Stimulated activated CD8-positive, alpha-beta memory T cell treated with anti-CD3 and anti-CD28 coated beads, Interleukin-15, amount 100 ng/mL, for 4 hours (primary cell): ENCODE measurements at regions not wholly inside any gene's neighbourhood (a gene's known extent, or its start where the extent isn't known, plus 50 kb on each side); places are given as distances from the start of the nearest gene placed in this dataset.
"Not testable (repeated sequence)": the region's sequence is repeated elsewhere in the genome, so short reads cannot be mapped to it uniquely, and the experiment has no call there.

Source experiments
- DNase-seq, 2 donors: peaks; one replicate each; pipeline ENCODE4 v3.0.0-alpha.2; 2020; ENCODE audit warnings: low read depth in 2 of 2

DNA sequence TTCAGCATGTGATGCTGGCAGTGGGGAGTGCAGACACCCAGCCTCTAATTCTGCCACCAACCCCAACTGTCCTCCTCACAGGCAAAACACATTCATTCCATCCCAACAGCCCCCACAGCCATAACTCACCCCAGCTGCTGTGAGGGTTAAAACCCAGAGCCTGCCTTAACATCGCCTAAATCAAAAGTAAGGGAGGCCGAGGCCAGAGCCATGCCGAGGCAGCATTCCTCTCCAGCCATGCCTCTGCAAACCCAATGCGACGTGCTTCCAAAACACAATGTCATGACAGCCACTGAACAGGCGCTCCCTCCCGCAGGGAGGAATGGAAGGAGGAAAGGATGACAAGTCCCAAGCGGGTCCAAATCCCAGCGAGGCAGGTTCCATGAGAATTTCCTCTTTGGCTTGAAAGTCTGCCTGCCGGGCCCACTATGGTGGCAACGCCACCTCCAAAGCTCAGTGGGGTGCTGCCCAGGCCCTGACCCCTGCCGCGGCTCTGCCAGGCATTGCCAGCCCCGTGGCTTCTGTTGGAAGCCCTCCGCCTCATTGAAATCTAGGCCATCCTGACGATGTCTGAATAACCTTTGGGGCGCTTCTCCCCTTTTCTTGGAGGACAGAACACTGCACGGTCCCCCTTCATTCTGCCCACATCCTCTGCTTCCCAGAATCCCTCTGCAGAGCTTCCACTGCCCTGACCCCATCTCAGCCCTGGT lies 472.3 kb downstream of the BRD1 start:
- DNase-seq = no peak

DNA sequence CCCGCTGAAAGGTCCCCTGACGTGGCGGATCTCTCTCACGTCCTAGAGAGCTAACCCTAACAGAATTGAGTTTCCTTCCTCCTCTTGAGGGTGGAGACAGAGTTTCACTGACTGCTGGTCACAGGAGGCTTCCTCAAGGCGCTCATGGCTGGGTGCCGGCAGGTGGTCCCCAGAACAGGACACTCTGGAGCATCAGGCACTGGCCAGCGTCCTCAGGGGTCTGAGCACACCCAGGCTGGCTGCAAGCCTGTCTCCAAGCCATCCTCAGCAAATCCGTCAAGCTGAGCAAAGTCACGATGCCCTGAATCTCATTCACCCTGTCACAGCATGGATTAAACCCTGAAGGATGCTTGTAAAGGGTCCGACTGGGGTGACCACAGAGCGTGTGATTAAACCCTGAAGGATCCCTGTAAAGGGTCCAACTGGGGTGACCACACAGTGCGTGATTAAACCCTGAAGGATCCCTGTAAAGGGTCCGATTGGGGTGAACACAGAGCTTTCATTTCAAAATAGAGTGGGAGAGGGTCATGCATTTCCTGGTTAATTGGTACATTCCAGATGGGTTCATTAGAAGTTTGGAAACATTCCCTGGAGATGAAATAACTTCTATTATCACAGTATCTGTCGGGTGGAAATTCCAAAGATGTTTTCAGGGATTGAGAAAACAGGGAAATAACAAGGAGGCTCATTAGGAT lies 473.0 kb downstream of the BRD1 start:
- DNase-seq = no peak

DNA sequence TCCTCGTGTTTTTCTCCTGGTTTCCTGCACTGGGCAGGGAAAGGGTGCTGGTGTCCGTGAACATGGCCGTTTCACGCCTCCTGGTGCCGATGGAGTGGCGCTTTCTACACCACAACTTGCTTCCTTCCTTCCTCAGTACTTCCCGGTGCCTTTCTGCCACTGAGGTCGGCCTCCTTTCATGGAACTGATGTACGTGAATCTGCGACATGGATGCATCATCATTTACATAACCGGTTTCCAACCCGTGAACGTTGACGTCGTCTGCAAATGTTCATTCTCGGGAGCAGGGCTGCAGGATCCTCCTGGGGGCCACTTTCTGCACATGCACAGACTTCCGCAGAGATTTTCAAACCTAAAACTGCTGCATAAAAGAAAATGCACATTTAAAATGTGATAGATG lies 474.4 kb downstream of the BRD1 start:
- no peak for DNase-seq

DNA sequence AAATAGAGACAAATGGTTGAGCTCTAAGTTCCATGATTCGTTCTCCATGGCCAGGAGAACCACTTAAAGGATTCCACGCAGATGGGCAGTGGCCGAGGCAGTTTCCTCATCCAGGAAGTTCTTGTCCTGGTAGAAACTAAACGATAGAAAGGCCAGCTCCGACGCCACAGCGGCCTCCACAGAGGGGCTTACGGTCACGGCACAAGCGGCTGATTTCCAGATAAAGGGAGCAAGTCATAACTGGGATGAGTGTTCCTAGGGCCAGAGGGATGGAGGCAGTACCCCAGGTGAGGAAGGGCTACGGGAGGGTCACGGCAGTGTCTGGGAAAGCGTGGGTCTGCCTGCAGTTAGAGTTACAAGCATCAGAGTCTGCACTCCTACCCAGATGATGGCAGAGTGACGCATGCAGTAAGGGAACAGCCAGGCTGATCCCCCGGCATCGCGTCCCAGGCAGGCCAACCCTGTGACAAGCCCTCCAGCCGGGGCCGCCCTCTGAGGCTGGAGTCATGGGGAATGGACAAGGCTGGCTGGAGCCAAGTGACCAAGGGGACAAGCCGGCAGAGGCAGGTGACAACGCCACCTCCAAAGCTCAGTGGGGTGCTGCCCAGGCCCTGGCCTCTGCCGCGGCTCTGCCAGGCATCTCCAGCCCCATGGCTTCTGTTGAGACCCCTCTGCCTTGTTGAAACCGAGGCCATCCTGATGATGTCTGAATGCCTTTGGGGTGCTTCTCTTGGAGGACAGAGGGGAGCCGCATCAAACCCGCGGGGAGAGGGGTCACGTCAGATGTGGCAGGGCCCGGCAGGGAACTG lies 475.1 kb downstream of the BRD1 start:
- DNase-seq = no peak

DNA sequence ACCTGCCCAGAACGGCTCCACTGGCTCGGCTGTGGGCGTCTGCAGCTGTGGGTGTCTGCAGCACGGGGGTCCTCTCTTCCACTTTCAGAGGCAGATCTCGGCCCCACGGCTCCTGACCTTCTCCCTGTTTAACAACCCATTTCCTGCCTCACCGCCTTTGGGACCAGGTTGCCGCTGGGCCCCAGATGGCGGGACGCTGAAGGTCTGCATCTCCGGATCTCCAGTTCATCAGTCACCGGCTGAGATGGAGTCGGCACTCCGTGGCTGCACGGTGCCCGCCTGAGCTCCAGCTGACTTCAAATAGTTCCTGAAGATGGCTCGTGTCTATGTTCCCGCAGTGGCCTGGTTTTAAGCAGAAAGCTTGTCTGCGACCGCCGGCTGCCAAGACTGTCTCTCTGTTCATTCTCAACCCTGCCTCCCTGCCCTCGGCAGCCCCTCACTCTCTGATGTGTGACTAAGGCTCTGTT lies 475.9 kb downstream of the BRD1 start:
- no peak for DNase-seq

DNA sequence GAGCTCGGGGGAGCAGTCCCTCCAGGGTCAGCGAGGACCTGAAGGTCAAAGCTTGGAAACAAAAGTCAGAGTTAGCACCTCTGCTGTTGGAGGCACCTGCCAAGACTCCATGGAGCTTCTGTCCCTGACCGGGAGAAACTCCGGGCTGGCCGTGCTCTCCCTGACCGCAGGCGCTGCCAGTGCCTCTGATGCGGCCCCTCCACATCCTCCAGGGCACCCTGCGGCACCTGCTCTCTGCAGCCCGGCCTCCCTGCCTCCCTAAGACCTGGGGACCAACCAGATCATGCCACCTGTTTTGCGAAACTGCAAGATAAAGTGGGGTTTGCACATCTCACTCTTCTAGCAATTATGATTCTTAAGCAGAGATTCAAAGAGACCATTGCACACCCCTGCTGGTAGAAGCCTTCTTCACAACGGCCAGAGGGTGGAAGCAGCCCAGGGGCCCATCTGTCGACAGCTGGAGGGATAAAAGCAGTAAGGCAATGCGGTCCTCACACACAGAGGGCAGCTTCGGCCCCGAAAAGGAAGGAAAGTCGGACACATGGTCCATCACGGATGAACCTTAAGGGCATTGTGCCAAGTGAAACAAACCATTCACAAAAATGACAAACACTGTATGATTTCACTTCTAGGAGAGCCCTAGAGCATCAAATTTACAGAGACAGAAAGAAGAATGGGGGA lies 477.1 kb downstream of the BRD1 start:
- no peak for DNase-seq

DNA sequence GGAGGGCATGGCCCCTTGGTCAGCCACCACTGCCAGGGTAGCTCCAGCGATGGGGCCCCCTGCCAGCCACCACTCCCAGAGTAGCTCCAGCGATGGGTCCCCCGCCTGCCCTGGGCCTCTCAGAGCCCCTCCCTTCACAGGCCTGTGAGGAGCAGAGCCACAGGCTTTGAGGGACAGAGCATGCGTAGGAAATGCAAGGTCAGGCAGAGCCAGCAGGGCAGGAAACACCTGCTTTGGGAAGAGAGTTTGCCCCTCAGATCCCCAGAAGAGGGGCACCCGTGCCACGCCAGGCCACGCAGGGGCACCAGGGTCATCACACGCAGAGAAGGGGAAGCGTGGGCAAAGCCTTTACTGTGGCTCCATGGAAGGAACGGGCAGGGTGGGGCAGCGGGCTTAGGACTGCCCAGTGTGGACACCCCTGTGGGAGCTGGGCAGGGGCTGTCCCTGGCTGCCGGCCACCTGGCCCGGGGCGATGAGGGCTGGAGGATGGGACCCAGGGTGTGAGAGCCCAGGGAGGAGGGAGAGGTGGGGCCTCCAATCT lies 477.8 kb downstream of the BRD1 start:
- no peak for DNase-seq

DNA sequence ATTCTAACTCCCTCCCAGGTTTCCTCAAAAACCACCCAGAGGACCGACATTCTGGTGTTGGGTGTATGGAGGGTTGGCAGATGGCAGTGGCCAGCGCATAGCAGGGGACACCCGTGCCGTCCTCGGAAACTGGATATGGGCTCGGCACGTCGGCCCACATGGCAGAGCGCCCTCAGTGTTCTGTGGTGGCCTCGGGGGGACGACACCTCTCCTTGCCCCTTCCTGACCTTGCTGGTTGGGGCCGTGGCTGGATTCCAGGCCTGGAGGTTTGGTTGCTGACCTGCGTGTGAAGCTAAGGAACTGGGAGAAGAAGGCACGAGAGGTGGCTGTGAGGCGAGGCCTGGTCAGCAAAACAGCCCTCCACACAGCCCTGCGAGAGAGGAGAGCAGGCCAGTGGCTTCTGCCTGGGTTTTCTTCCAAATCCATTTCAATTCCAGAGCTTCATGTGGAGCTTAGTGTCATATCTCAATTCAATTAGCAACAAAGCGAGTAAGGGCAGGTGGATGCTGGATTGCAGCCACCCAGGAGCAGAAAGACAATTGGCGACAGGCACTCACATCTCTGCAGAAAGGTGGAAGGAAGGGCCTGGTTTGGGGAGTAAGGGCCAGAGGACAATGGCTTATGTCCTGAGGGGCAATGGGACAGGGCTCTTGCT lies 478.4 kb downstream of the BRD1 start:
- no peak for DNase-seq

DNA sequence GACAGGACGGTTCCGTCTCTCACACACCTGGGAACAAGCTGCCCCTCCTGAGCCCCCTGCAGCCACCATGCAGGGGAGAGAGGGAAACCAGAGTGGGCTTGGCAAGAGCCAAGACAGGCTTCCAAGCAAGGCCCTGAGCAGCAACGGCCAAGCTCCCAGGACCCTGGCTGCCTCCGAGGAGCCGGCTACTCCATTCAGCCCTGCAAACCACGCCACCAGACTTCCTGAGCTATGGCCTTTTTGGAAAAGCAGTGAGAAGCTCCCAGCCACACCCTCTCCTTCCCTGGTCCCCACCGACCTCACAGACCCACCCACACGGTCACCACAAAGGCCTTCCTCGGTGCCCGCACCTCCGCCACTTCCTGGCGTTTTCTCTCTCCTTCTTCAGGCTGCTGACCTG lies 479.0 kb downstream of the BRD1 start:
- DNase-seq = no peak

DNA sequence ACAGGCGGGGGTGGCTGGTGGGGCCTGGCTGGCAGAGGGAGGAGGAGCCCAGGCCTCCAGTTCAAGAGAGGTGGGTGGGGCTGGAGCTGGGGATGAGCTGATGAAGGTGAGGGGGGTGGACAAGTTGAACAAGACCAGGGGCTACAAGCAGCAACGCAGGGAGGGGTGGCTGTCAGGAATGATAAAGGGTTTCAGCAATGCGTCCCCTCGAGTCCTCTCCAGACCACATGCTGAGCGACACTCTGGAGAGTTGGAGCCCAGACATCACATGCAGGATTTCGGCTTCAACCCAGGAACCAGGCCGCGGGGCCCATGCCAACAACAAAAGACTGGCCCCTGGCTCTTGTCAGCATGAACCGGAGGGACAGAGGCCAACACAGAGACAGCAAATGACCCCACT lies 480.3 kb downstream of the BRD1 start:
- no peak for DNase-seq

DNA sequence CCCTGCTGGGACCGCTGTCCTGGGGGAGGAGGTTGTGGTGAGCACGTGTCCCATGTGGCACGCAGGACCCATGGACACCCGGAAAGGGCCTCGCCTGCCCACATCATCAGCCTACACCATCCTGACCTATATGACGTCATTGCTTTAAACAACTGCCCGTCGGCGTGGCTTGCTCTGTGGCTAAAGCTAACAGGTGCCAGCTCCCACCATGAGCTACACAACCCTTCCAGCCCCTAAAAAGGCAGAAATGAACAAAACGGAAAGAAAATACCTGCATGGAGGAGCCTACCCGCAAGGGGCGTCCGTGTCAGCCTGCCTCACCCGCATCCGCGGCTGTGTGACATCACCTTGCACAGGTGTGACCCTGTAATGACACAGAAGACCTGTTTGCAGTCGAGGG lies 481.8 kb downstream of the BRD1 start:
- DNase-seq = no peak

DNA sequence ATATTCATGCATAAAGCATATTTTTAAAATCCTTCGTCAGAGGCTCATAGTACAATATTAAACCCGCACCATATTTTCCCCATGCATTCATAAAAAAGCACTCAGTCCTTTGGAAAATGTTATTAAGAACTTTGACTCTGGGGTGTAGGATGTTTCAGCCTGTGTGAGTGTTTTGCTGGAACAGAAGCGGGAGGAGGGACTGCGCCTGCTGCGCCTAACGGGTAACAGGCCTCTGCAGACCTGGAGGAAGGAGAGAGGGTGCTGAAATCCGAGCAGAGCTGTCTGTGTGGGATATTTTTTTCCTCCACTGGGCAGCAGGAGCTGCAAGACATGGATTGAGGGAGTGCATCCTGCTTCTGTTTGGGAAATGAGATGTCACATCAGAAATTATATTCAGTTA lies 483.0 kb downstream of the BRD1 start:
- DNase-seq = no peak

DNA sequence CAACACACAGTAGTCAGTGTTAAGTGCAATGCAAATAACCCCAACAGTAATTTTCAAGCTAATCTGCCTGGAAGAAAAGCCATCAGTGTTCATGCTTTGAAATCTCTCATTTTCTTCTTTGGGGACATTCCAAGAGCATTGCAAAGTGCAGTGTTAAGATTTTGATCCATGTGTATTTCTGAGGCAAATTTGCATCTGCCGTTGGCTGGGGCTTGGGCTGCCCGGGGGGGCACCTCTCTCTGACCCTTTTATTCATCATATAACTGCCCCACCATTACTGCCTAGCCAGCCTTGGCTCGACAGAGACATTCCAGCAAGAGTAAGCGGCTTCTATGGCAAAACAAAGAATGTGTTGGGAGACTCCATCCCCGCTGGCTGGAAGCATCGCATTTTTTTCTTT lies 483.5 kb downstream of the BRD1 start:
- no peak for DNase-seq

DNA sequence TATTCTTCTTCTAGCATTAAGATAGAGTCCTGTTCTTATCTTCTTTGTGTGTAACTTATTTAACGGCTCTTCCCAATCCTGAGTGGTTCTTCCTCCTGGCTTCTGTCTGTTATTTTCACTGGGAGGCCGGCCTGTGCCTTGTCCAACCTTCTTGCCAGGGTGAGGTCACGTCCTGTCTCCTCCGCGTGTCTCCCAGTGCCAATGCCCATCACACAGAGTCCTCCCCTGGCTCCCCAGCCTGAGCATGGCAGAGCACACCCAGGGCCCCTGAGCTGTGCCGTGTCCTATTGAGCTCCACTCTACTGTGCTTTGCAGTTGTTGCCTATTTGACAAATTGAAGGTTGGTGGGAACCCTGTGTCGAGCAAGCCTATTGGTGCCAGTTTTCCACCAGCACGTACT lies 487.3 kb downstream of the BRD1 start:
- no peak for DNase-seq

DNA sequence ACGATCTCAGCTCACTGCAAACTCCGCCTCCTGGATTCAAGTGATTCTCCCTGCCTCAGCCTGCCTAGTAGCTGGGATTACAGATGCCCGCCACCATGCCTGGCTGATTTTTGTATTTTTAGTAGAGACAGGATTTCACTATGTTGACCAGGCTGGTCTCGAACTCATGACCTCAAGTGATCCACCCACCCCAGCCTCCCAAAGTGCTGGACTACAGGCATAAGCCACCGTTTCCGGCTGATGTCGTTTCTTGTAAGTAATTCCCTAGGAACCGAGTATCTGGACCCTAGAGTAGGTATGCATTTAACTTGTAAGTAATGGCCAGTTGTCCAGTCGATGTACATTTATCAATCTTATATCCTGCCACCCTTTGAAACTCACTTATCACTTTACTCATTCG lies 491.2 kb downstream of the BRD1 start:
- not testable (repeated sequence) for DNase-seq

DNA sequence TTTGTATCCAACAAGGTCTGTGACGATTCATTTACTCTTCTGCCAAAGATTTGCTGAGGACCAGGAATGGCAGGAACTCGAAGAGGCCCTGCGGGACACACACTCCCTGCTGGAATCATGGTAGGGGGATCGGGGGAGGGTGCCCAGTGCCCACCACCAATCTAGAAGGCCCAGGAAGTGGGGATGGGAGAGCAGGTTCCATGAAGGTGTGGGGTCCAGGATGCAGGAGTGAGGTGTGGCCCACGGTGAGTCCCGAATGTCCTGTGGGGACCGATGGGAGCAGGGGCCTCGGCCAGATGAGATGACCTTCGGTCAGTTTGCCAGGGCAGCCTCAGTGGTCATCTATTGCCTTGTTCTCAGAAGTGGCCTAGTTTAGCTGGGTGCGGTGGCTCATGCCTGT lies 492.7 kb downstream of the BRD1 start:
- no peak for DNase-seq

DNA sequence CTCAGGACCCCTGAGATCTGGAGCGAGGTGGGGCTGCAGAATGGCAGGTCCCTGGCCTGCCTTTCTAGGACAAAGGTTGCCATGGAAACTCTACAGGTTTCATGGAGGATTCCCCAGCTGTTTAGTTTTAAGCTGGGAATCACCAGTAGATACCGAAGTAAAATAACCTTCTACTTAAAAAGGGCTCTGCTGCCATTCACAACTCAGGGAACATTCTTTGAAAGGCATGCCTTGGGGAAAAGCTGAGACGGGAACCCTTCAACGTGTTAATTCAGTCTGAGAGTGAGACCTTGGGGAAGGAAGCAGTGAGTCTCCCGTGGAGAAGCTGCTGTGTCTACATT lies 493.3 kb downstream of the BRD1 start:
- no peak for DNase-seq

DNA sequence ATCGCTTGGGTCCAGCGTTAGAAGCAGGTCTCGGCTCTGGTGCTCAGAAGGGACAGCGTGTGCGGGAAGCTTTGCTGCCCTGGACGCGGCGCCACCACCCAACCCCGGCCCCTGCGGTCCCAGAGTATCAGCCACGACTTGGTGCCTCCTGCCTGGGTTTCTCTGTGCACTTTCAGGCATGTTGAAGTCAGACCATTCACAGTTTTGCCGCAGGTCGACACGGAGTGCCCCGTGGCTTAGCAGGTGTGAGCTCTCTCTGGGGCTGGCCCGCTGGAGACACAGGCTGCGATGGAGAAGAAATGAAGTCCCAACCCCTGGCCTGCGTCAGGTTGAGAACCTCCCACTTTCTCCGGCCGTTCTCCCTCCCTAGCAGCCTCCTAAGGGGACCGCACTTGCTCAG lies 494.5 kb downstream of the BRD1 start:
- DNase-seq = no peak

DNA sequence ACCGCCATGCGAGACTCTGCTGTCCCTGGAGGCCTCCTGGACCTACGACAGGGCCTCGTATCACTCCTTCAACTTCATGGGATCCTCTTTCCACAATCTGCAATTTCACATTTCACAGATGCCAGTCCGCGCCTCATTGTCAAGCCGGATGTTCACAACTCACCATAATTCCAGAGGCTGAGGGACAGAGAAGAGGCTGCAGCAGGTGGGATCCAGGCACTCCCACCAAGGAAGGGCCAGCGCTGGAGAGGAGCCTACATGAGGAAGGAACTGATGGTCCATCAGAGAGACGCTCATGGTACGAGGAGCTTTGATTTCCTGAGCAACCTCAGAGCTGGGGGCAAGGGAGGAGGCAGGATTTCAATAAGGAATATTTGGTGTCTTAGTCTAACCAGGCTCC lies 495.0 kb downstream of the BRD1 start:
- no peak for DNase-seq

DNA sequence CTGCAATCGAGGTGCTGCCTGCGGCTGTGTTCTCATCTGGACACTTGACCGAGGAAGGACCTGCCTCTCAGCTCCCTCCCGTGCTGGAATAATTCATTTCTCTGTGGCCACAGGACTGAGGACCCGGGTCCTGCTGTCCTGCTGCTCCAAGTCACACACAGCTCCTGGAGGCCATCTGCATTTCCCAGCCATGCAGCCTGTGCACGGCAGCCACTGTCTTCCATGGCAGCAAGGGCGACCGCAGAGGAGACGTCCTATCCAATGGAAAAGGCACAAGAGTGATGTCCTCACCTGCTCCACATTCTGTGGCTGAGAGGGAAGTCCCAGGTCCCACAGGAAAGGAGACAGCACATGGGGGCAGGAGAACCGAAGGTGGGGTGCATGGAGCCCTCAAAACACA lies 495.8 kb downstream of the BRD1 start:
- no peak for DNase-seq

DNA sequence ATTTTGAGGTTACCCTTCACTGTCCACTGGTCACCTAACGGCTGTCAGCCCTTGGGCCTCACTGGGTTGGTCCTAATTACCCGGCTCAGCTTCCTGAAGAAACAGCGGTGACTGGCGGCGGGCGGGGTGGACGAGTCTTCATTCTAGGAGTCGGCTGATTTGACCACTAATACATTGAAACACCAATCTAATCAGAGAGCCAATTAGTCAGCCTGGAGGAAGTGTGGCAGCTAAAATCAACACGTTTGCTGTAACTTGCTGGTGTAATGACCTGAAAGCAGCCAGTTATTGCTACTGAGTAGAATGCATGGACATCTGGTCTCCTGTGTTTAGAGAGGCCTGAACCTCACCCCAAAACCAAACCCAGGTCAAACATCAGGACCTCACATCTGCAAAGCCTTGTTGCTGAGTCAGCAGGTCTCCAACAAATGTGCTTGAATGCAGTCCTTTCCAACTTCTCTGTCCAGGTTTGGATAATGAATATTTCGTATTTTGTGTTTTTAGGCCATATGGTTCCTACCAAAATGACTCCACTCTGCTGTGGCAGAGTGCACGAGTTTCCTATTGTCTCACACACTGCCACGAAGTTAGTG lies 496.4 kb downstream of the BRD1 start:
- DNase-seq = no peak
